Nephron progenitor cell (in vitro differentiated cells): ENCODE measurements at regions not wholly inside any gene's neighbourhood (a gene's known extent, or its start where the extent isn't known, plus 50 kb on each side); places are given as distances from the start of the nearest gene placed in this dataset.
"Not testable (repeated sequence)": the region's sequence is repeated elsewhere in the genome, so short reads cannot be mapped to it uniquely, and the experiment has no call there.

Source experiments
- DNase-seq: peaks from one replicate; pipeline ENCODE4 v3.0.0; 2021
- H3K27ac Mint-ChIP-seq: 2 replicates; pipeline ENCODE4 v1.8.0; 2021; ENCODE audit warnings: mild to moderate bottlenecking, moderate library complexity, mixed read lengths
- H3K27me3 Mint-ChIP-seq: 2 replicates; pipeline ENCODE4 v1.8.0; 2021; ENCODE audit warnings: mild to moderate bottlenecking, low read depth, mixed read lengths; ENCODE audit not compliant: poor library complexity
- H3K36me3 Mint-ChIP-seq: 2 replicates; pipeline ENCODE4 v1.8.0; 2021; ENCODE audit warnings: low read depth, mixed read lengths
- H3K4me1 Mint-ChIP-seq: 2 replicates; pipeline ENCODE4 v1.8.0; 2021; ENCODE audit warnings: mixed read lengths
- H3K4me3 Mint-ChIP-seq: 2 replicates; pipeline ENCODE4 v1.8.0; 2021; ENCODE audit warnings: mild to moderate bottlenecking, moderate library complexity, mixed read lengths
- H3K9me3 Mint-ChIP-seq: 2 replicates; pipeline ENCODE4 v1.8.0; 2021; ENCODE audit warnings: mild to moderate bottlenecking, moderate library complexity, mixed read lengths
- TF ChIP-seq, protein P1 (sequence below): fragments of 200-600 bp; sonication (generic); IDR thresholded peaks from 2 replicates; pipeline ENCODE4 v1.5.0; 2021; ENCODE audit warnings: antibody characterized with exemption

DNA sequence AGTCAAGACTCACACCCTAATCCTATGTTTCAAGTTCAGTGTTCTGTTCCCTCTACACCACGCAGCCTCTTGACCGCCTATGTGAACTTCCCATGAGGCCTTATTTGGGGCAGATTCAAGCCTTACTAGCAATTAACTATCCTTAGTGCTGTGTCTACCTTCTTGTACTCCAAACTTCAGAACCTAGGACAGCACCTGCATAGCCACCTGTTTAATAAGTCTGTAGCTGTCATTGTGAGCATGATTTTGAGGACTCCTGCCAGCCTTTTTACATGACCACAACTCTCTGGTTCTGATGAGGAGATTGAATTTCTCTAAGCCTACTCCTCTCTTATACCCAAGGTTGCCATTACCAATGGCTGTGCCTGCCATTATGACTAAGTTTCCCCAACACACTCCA is 50.8 kb upstream of the PCSK1 start:
- Mint-ChIP-seq H3K27ac (no peak overlapping the region), H3K9me3 (no peaks in the 10 kb centered on the region), H3K36me3 (no peaks in the 10 kb centered on the region), H3K4me3 (no peak overlapping the region), H3K27me3 (no peaks in the 10 kb centered on the region), H3K4me1 (no peaks in the 10 kb centered on the region)
- peak; percentile 48 for DNase-seq
- TF ChIP-seq, protein P1, sequence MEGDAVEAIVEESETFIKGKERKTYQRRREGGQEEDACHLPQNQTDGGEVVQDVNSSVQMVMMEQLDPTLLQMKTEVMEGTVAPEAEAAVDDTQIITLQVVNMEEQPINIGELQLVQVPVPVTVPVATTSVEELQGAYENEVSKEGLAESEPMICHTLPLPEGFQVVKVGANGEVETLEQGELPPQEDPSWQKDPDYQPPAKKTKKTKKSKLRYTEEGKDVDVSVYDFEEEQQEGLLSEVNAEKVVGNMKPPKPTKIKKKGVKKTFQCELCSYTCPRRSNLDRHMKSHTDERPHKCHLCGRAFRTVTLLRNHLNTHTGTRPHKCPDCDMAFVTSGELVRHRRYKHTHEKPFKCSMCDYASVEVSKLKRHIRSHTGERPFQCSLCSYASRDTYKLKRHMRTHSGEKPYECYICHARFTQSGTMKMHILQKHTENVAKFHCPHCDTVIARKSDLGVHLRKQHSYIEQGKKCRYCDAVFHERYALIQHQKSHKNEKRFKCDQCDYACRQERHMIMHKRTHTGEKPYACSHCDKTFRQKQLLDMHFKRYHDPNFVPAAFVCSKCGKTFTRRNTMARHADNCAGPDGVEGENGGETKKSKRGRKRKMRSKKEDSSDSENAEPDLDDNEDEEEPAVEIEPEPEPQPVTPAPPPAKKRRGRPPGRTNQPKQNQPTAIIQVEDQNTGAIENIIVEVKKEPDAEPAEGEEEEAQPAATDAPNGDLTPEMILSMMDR = no peak

DNA sequence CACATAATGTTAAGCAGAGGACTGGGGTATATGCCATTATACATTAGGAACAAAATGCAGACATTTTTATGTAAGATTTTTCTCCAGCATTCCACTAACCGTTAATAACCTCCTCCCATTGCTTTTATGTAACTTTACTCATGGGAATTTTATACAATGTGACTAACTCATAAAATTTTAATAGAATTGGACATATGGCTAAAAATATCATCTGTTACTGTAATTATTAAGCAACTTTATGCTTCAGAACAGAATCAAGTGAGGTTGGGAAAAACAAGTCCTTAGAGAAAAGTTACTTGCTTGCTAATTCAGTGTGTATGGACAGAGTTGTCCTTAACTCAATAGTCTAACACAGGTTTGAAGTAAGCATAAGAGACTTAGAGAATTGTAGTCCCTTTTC is 54.8 kb upstream of the PCSK1 start:
- TF ChIP-seq, protein P1 = no peak
- H3K9me3 Mint-ChIP-seq = no peaks in the 10 kb centered on the region
- no peak for DNase-seq
- H3K27ac Mint-ChIP-seq = no peak overlapping the region
- no peaks in the 10 kb centered on the region for H3K36me3 Mint-ChIP-seq
- H3K4me1 Mint-ChIP-seq = no peaks in the 10 kb centered on the region
- no peak overlapping the region for H3K4me3 Mint-ChIP-seq
- H3K27me3 Mint-ChIP-seq = peaks cover 3% of the 10 kb centered on the region

DNA sequence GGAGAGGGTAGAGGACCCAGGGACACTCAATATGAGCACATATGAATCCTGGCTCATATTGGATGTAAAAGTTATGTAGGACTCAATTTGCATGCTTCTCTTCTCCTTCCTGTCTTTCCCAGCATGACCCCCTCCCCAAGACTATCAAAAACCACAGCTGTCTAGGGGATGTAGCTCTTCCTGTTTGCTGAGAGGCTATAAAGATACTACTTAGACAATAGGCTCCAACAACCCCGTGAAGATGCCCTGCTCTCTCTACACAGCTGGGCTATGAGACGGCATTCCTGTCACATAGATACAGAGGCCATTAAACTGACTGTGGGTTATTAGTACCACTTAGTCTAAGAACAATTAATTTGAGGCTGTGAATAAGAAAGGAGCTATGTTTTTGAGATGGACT is 56.5 kb upstream of the PCSK1 start:
- H3K4me3 Mint-ChIP-seq = no peak overlapping the region
- TF ChIP-seq, protein P1 = no peak
- no peak for DNase-seq
- no peaks in the 10 kb centered on the region for H3K36me3 Mint-ChIP-seq
- peaks cover 3% of the 10 kb centered on the region for H3K27me3 Mint-ChIP-seq
- no peaks in the 10 kb centered on the region for H3K4me1 Mint-ChIP-seq
- H3K27ac Mint-ChIP-seq = no peak overlapping the region
- peaks cover 2% of the 10 kb centered on the region for H3K9me3 Mint-ChIP-seq

DNA sequence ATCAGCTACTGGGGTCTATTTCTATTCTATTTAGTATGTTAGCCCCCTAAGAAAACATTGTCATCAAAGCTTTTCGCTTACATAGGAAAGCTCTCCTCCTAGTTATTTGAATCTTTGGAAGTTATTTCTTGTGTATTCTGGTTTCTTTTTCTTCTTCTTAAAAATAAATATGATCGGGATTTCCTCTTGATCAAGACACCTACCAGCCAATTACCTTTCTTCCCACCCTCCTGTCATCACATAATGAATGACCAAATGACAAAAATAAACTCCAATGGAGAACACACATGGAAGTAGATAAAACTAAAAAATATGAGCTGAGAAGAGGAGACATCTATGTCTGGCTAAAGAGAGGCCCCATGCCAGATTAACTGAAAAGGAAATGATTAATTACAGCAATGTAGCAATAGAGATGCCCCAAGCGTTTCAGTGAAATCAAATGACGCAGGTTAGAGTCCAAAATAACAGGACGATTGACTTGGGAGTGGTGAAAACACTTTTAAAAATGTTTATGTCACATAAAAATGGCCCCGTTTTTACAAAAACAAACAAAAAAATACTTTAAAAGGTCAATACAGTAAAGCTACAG is 59.5 kb upstream of the PCSK1 start:
- H3K4me3 Mint-ChIP-seq = no peak overlapping the region
- peaks cover 5% of the 10 kb centered on the region for H3K9me3 Mint-ChIP-seq
- no peaks in the 10 kb centered on the region for H3K36me3 Mint-ChIP-seq
- H3K4me1 Mint-ChIP-seq = no peaks in the 10 kb centered on the region
- no peak for DNase-seq
- TF ChIP-seq, protein P1 = no peak
- H3K27me3 Mint-ChIP-seq = peaks cover 3% of the 10 kb centered on the region
- no peak overlapping the region for H3K27ac Mint-ChIP-seq

DNA sequence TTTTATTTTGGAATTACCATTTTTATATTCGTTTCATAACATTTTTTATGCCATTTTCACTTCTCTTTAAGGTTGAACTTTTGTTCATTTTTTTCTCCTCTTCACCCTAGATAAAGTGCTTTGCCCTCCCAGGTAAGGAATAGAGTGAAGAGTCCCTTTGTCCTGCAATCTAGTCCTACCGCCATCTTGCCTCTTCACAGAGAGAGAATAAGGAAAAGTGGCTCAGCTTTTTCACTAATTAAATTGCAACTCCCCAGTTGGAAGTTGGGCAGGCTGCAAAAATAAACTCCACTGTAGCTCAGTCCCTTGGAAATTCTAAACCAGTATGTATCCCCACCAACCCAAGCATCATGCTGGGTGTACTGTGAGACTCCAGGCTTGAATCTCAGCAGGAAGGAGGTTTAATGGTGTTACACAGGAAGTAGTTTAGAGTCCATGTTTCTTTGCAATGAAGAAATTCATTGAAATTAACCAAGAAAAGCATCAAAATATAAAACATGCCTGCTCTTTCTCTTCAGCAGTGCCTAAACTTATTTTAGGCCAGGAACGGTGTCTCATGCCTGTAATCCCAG is 60.3 kb upstream of the PCSK1 start:
- no peak for DNase-seq
- no peak overlapping the region for H3K4me3 Mint-ChIP-seq
- no peak overlapping the region for H3K27ac Mint-ChIP-seq
- H3K36me3 Mint-ChIP-seq = no peaks in the 10 kb centered on the region
- H3K9me3 Mint-ChIP-seq = peaks cover 5% of the 10 kb centered on the region
- no peaks in the 10 kb centered on the region for H3K4me1 Mint-ChIP-seq
- TF ChIP-seq, protein P1 = no peak
- H3K27me3 Mint-ChIP-seq = peaks cover 3% of the 10 kb centered on the region

DNA sequence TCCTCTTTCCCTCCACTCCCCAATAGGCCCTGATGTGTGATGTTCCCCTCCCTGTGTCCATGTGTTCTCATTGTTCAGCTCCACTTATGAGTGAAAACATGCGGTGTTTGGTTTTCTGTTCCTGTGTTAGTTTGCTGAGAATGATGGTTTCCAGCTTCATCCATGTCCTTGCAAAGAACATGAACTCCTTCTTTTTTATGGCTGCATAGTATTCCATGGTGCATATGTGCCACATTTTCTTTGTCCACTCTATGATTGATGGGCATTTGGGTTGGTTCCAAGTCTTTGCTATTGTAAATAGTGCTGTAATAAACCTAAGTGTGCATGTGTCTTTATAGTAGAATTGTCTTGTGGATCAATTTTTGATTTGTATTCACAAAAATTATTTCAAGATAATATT is 62.4 kb upstream of the PCSK1 start:
- H3K27ac Mint-ChIP-seq, DNase-seq, H3K4me1 Mint-ChIP-seq, H3K9me3 Mint-ChIP-seq, H3K27me3 Mint-ChIP-seq, H3K4me3 Mint-ChIP-seq, H3K36me3 Mint-ChIP-seq: not testable (repeated sequence)

DNA sequence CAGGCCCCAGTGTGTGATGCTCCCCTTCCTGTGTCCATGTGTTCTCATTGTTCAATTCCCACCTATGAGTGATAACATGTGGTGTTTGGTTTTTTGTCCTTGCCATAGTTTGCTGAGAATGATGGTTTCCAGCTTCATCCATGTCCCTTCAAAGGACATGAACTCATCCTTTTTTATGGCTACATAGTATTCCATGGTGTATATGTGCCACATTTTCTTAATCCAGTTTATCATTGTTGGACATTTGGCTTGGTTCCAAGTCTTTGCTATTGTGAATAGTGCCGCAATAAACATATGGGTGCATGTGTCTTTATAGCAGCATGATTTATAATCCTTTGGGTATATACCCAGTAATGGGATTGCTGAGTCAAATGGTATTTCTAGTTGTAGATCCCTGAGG is 64.0 kb upstream of the PCSK1 start:
- not testable (repeated sequence) for H3K27ac Mint-ChIP-seq, H3K27me3 Mint-ChIP-seq, H3K36me3 Mint-ChIP-seq, H3K9me3 Mint-ChIP-seq, H3K4me3 Mint-ChIP-seq, DNase-seq, H3K4me1 Mint-ChIP-seq
